Body of pancreas (tissue), 4 donors: ENCODE measurements at regions not wholly inside any gene's neighbourhood (a gene's known extent, or its start where the extent isn't known, plus 50 kb on each side); places are given as distances from the start of the nearest gene placed in this dataset.

Experiments used
- ATAC-seq: fragments of 150-250 bp; one replicate; pipeline ENCODE4 v1.9.1; 2016
- DNase-seq, 4 donors: peaks; one replicate each; pipeline ENCODE4 v3.0.0-alpha.2; 2019
- H3K27ac ChIP-seq, 4 donors: fragments of 200-600 bp; sonication (generic); 1 replicate in 3 of 4; 2 replicates in 1 of 4; pipeline versions ENCODE4 v1.5.1 to v1.6.1; 2016 to 2019; ENCODE audit warnings: mild to moderate bottlenecking in 1 of 4, mixed read lengths in 1 of 4, moderate library complexity in 1 of 4
- H3K27me3 ChIP-seq, 2 donors: fragments of 200-600 bp; sonication (generic); one replicate each; pipeline ENCODE4 v1.6.0; 2016; ENCODE audit warnings: mild to moderate bottlenecking in 1 of 2
- H3K36me3 ChIP-seq, 2 donors: fragments of 200-600 bp; sonication (generic); replicated peaks in 1 of 2; 2 replicates each; pipeline ENCODE4 v1.5.1; 2016; ENCODE audit warnings: low read depth in 2 of 2; ENCODE audit not compliant: insufficient read depth in 1 of 2
- H3K4me1 ChIP-seq: fragments of 200-600 bp; sonication (generic); one replicate; pipeline ENCODE4 v1.6.0; 2016
- H3K4me3 ChIP-seq, 2 donors: fragments of 200-600 bp; sonication (generic); 1 replicate in 1 of 2; 2 replicates in 1 of 2; pipeline ENCODE4 v1.5.1; 2016 to 2019
- H3K9me3 ChIP-seq, 3 donors: fragments of 200-600 bp; sonication (generic); 1 replicate in 2 of 3; 2 replicates in 1 of 3; pipeline ENCODE4 v1.5.1; 2016
- POLR2A ChIP-seq, 3 donors: fragments of 450-650 bp; IDR thresholded peaks; one replicate each; pipeline ENCODE4 v1.6.1; 2016; ENCODE audit warnings: antibody characterized with exemption in 3 of 3, mild to moderate bottlenecking in 2 of 3
- WGBS, 2 donors: methylation state at CpG; one replicate each; pipeline ENCODE4 v1.1.5; 2017; 5-methylcytosine and 5-hydroxymethylcytosine counted together
- intact Hi-C: fragments of 100-400 bp; cut with DNase I; formaldehyde crosslinking; loops from one replicate; pipeline ENCODE4 v1.15.1; 2023
- TF ChIP-seq, protein P1 (sequence below), 7 experiments: fragments of 450-650 bp in 4 of 7; fragments of 200-600 bp in 3 of 7; sonication (generic) in 3 of 7; IDR thresholded peaks; one replicate each; pipeline ENCODE4 v1.5.1; 2016 to 2019; ENCODE audit warnings: antibody characterized with exemption in 7 of 7

DNA sequence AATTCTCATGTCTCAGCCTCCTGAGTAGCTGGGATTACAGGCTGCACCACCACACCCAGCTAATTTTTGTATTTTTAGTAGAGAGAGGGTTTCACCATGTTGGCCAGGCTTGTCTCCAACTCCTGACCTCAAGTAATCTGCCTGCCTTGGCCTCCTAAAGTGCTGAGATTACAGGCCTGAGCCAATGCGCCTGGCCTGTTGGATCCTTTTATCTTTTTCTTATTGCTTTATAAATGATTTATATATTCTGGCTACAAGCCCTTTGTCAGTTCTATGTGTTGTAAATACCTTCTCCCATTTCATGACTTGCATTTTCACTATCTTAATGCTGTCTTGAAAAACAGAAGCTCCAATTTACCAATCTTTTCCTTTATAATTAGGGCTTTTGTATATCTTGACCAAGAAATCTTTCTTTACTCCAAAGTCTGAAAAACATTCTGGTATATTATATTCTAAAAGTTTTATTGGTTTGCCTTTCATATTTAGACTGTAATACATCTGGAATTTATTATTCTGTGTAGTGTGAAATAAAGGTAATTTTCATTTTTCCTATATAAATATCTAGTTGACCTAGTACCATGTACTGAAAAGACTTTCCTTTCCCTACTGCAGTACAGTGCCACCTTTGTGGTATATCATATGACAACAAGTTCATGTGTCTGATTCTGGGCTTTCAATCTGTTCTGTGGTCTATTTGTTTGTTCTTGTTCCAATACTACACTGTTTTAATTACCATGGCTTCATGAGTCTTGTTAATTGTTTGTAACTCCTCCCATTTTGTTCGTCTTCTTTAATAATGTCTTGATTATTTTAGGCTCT, 52.9 kb upstream of the RNU6-1 start:
- 48 to 50% methylated on average over 2 of the region's 2 CpGs for WGBS, 2 donors

DNA sequence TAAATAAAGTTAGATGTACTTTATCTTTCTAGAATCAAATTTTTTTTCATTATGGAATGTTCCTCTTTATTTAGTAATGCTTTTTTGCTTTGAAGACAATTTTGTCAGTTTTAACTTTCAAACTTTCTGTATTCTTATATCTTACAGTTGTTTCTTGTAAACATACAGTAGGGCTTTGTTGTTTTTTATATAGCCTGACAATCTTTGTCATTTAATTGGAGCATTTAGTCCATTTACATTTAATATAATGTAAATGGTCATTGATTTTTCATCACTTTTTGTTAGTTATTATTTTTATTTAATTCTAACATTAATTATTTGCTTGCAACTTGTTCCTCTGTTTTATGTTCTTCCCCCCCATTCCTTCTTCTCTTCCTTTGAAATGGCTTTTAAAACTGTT, 55.4 kb upstream of the RNU6-1 start:
- no peak overlapping the region for H3K4me3 ChIP-seq
- H3K36me3 ChIP-seq = no peaks in the 10 kb centered on the region
- H3K4me1 ChIP-seq = peaks cover 13% of the 10 kb centered on the region
- ATAC-seq = no peak
- H3K27ac ChIP-seq = no peak overlapping the region
- TF ChIP-seq POLR2A (IDR thresholded peaks at IDR 0.05) = no peak
- TF ChIP-seq, protein P1, sequence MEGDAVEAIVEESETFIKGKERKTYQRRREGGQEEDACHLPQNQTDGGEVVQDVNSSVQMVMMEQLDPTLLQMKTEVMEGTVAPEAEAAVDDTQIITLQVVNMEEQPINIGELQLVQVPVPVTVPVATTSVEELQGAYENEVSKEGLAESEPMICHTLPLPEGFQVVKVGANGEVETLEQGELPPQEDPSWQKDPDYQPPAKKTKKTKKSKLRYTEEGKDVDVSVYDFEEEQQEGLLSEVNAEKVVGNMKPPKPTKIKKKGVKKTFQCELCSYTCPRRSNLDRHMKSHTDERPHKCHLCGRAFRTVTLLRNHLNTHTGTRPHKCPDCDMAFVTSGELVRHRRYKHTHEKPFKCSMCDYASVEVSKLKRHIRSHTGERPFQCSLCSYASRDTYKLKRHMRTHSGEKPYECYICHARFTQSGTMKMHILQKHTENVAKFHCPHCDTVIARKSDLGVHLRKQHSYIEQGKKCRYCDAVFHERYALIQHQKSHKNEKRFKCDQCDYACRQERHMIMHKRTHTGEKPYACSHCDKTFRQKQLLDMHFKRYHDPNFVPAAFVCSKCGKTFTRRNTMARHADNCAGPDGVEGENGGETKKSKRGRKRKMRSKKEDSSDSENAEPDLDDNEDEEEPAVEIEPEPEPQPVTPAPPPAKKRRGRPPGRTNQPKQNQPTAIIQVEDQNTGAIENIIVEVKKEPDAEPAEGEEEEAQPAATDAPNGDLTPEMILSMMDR (IDR thresholded peaks at IDR 0.05) = no peak
- no peaks in the 10 kb centered on the region for H3K27me3 ChIP-seq
- no peaks in the 10 kb centered on the region for H3K9me3 ChIP-seq
- intact Hi-C loops = no loop called here
- no peak for DNase-seq

More for the DNA sequence above, 52.9 kb upstream of the RNU6-1 start:
- H3K36me3 ChIP-seq = no peaks in the 10 kb centered on the region
- DNase-seq (peak in 2 of 4 donors; percentile 20 to 38), ATAC-seq (peak; percentile 63)
- intact Hi-C loops = no loop called here
- no peak overlapping the region for H3K27ac ChIP-seq
- H3K4me1 ChIP-seq = peaks cover 11% of the 10 kb centered on the region
- no peak overlapping the region for H3K4me3 ChIP-seq
- no peak for TF ChIP-seq POLR2A (IDR thresholded peaks at IDR 0.05)
- TF ChIP-seq, protein P1 (IDR thresholded peaks at IDR 0.05) = no peak
- no peaks in the 10 kb centered on the region for H3K9me3 ChIP-seq
- no peaks in the 10 kb centered on the region for H3K27me3 ChIP-seq

DNA sequence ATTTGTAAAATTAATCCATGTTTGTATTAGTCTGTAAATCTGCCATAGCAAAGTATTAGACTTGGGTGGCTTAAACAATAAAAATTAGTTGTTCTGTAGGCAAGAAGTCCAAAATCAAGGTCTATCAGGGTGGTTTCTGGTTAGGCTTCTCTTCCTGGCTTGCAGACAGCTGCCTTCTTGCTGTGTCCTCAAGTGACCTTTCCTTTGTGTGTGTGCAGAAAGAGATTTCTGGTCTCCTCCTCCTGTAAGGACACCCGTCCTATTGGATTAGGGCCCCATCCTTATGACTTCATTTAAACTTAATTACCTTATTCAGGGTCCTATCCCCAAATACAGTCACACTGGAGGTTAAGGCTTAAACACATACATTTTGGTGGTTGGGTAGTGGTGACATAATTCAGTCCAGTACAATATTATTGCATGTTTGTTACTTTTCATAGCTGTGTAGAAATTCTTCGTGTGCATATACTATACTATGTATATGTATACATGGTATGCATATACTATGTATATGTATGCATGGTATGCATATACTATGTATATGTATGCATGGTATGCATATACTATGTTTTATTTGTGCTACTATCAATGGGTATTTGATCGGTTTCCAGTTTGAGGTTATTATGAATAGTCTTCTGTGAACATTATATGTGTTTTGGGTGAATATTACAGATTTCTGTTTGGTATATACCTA, 57.9 kb upstream of the RNU6-1 start:
- H3K36me3 ChIP-seq = no peaks in the 10 kb centered on the region
- intact Hi-C loops = no loop called here
- H3K4me1 ChIP-seq = peaks cover 8% of the 10 kb centered on the region
- H3K4me3 ChIP-seq = no peak overlapping the region
- 68 to 71% methylated on average over 3 of the region's 3 CpGs for WGBS, 2 donors
- DNase-seq = no peak
- no peak for ATAC-seq
- no peaks in the 10 kb centered on the region for H3K9me3 ChIP-seq
- no peak for TF ChIP-seq POLR2A (IDR thresholded peaks at IDR 0.05)
- TF ChIP-seq, protein P1 (IDR thresholded peaks at IDR 0.05) = no peak
- no peak overlapping the region for H3K27ac ChIP-seq
- no peaks in the 10 kb centered on the region for H3K27me3 ChIP-seq

DNA sequence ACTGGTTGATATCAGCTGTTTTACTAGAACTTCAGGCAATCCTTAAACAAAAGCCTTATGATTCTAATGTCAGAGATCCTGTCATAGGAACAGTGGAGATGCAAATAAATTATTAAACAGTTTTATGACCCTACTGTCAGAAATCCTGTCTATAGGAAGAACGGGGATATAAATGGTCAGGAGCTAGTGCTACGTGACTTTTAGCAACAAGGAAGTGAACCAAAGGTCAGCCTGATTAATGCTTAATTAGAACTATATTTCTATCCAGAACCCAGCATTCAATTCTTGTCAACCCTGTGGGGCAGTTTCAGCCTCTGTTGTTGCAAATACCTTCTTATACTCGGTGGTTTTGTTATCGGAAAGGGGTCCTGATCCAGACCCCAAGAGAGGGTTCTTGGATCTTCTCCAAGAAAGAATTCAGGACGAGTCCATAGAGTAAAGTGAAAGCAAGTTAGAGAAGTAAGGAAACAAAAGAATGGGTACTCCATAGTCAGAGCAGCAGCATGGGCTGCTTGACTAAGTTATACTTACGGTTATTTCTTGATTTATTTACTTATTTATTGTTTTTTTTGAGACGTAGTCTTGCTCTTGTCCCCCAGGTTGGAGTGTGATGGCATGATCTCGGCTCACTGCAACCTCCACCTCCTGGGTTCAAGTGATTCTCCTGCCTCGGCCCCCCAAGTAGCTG, 59.9 kb upstream of the RNU6-1 start:
- TF ChIP-seq, protein P1 (IDR thresholded peaks at IDR 0.05) = no peak
- TF ChIP-seq POLR2A (IDR thresholded peaks at IDR 0.05) = no peak
- H3K4me1 ChIP-seq = peaks cover 5% of the 10 kb centered on the region
- DNase-seq = no peak
- no peaks in the 10 kb centered on the region for H3K27me3 ChIP-seq
- WGBS, 2 donors = 55 to 70% methylated on average over 9 of the region's 9 CpGs
- H3K4me3 ChIP-seq = no peak overlapping the region
- intact Hi-C loops = no loop called here
- H3K36me3 ChIP-seq = no peaks in the 10 kb centered on the region
- peak overlapping the region; percentile 4 to 75 (median 54) for H3K27ac ChIP-seq
- ATAC-seq = peak; percentile 65
- no peaks in the 10 kb centered on the region for H3K9me3 ChIP-seq
